SK-N-SH (cell line): ENCODE measurements at regions not wholly inside any gene's neighbourhood (a gene's known extent, or its start where the extent isn't known, plus 50 kb on each side); places are given as distances from the start of the nearest gene placed in this dataset.
A peak's percentile ranks its signal among the peaks of the same experiment; 100 is the strongest.

Source experiments
- CTCF ChIA-PET: fragments of 300-600, 350-600 bp; formaldehyde crosslinking; extraction: SDS; loops from one replicate; lab custom pipeline; 2021; lab: Yijun Ruan, JAX
- POLR2A ChIA-PET: fragments of 350-600 bp; sonication (Branson Sonifier 250); formaldehyde crosslinking; extraction: SDS; loops from one replicate; lab custom pipeline; 2020; ENCODE audit warnings: antibody characterized with exemption, inconsistent platforms; lab: Yijun Ruan, JAX
- DNase-seq: peaks from one replicate; pipeline ENCODE4 v3.0.0; 2012
- H2AFZ ChIP-seq: fragments of 200-600 bp; sonication (generic); 2 replicates; pipeline ENCODE4 v1.8.1; 2016; ENCODE audit warnings: antibody characterized with exemption, mild to moderate bottlenecking, low read depth
- H3F3A ChIP-seq: fragments of 200-600 bp; sonication (generic); replicated peaks from 2 replicates; pipeline ENCODE3; 2016; ENCODE audit warnings: antibody characterized with exemption, mild to moderate bottlenecking; ENCODE audit not compliant: insufficient read depth
- H3K27ac ChIP-seq, 2 experiments: fragments of 200-500 bp in 1 of 2; fragments of 200-600 bp in 1 of 2; sonication (Bioruptor generic) in 1 of 2; sonication (generic), shearing (Covaris generic) in 1 of 2; 2 replicates each; pipeline versions ENCODE4 v1.5.1 to v1.6.1; 2014 to 2016; ENCODE audit warnings: low read depth in 2 of 2, inconsistent platforms in 1 of 2, low read length in 1 of 2, mild to moderate bottlenecking in 1 of 2, mixed read lengths in 1 of 2
- H3K27me3 ChIP-seq: fragments of 200-600 bp; sonication (generic), shearing (Covaris generic); 2 replicates; pipeline ENCODE4 v1.6.1; 2016; ENCODE audit warnings: mixed run types; ENCODE audit not compliant: insufficient read depth
- H3K36me3 ChIP-seq, 2 experiments: fragments of 200-500 bp in 1 of 2; fragments of 200-600 bp in 1 of 2; sonication (Bioruptor generic) in 1 of 2; sonication (generic) in 1 of 2; replicated peaks in 1 of 2; 2 replicates each; pipeline versions ENCODE3 to v1.5.1; 2014 to 2016; ENCODE audit warnings: low read length in 1 of 2, mild to moderate bottlenecking in 1 of 2; ENCODE audit not compliant: insufficient read depth in 2 of 2, control insufficient read depth in 1 of 2
- H3K4me1 ChIP-seq, 2 experiments: fragments of 200-500 bp in 1 of 2; fragments of 200-600 bp in 1 of 2; sonication (Bioruptor generic) in 1 of 2; sonication (generic), shearing (Covaris generic) in 1 of 2; 2 replicates each; pipeline versions ENCODE4 v1.5.1 to v1.6.1; 2014 to 2016; ENCODE audit warnings: low read depth in 1 of 2, low read length in 1 of 2, mixed run types in 1 of 2; ENCODE audit not compliant: insufficient read depth in 2 of 2, control insufficient read depth in 1 of 2
- H3K4me2 ChIP-seq: fragments of 200-600 bp; sonication (generic), shearing (Covaris generic); 2 replicates; pipeline ENCODE4 v1.6.1; 2017; ENCODE audit warnings: mixed run types
- H3K4me3 ChIP-seq, 2 experiments: fragments of 200-500 bp in 1 of 2; fragments of 200-600 bp in 1 of 2; sonication (Bioruptor generic) in 1 of 2; sonication (generic), shearing (Covaris generic) in 1 of 2; 2 replicates each; pipeline versions ENCODE4 v1.5.1 to v1.8.1; 2014 to 2016; ENCODE audit warnings: low read depth in 2 of 2, inconsistent platforms in 1 of 2, low read length in 1 of 2, mild to moderate bottlenecking in 1 of 2, mixed read lengths in 1 of 2, moderate library complexity in 1 of 2
- H3K79me2 ChIP-seq: fragments of 200-600 bp; sonication (generic); 2 replicates; pipeline ENCODE4 v1.8.1; 2017; ENCODE audit warnings: mild to moderate bottlenecking; ENCODE audit not compliant: insufficient read depth
- H3K9ac ChIP-seq: fragments of 200-600 bp; sonication (generic); 2 replicates; pipeline ENCODE4 v1.6.1; 2017; ENCODE audit warnings: mixed run types
- H3K9me2 ChIP-seq: fragments of 200-600 bp; sonication (generic); 2 replicates; pipeline ENCODE4 v1.6.1; 2017; ENCODE audit warnings: mixed run types
- H3K9me3 ChIP-seq: fragments of 200-600 bp; sonication (generic); 2 replicates; pipeline ENCODE4 v1.6.1; 2017; ENCODE audit warnings: mixed run types, mild to moderate bottlenecking, moderate library complexity
- H4K20me1 ChIP-seq: fragments of 200-600 bp; sonication (generic); 2 replicates; pipeline ENCODE4 v1.6.1; 2017; ENCODE audit warnings: mild to moderate bottlenecking, mixed run types; ENCODE audit not compliant: insufficient read depth
- FOXM1 ChIP-seq: IDR thresholded peaks from 2 replicates; pipeline ENCODE4 v1.4.0; 2012; ENCODE audit warnings: low read depth, mild to moderate bottlenecking
- IRF3 ChIP-seq: fragments of 150-350 bp; IDR thresholded peaks from 2 replicates; pipeline ENCODE4 v1.6.1; 2016; ENCODE audit warnings: mild to moderate bottlenecking, low read depth, low read length
- JUND ChIP-seq: IDR thresholded peaks from 2 replicates; pipeline ENCODE4 v1.4.0; 2012
- NFIC ChIP-seq: IDR thresholded peaks from 2 replicates; pipeline ENCODE4 v1.4.0; 2012; ENCODE audit warnings: borderline replicate concordance
- PBX3 ChIP-seq: IDR thresholded peaks from 2 replicates; pipeline ENCODE4; 2012
- REST ChIP-seq: IDR thresholded peaks from 2 replicates; pipeline ENCODE4 v1.6.1; 2012; ENCODE audit warnings: mild to moderate bottlenecking, low read depth, low read length, moderate library complexity
- SIN3A ChIP-seq: IDR thresholded peaks from 2 replicates; pipeline ENCODE4 v1.6.1; 2012; ENCODE audit warnings: low read depth, mild to moderate bottlenecking, low read length, moderate library complexity, borderline replicate concordance
- TEAD4 ChIP-seq: IDR thresholded peaks from 2 replicates; pipeline ENCODE4 v1.4.0; 2012; ENCODE audit warnings: mild to moderate bottlenecking, borderline replicate concordance; ENCODE audit not compliant: insufficient read depth
- USF1 ChIP-seq: IDR thresholded peaks from 2 replicates; pipeline ENCODE4 v1.4.0; 2012; ENCODE audit warnings: low read depth, borderline replicate concordance
- USF2 ChIP-seq: fragments of 150-350 bp; IDR thresholded peaks from 2 replicates; pipeline ENCODE4 v1.6.1; 2017; ENCODE audit warnings: antibody characterized with exemption, low read length, low read depth, borderline replicate concordance
- YY1 ChIP-seq: IDR thresholded peaks from 2 replicates; pipeline ENCODE4 v1.4.0; 2012; ENCODE audit warnings: low read depth, mild to moderate bottlenecking
- WGBS: methylation state at CpG from one replicate; pipeline ENCODE4 v1.1.6; 2017; ENCODE audit warnings: low lambda C conversion rate; 5-methylcytosine and 5-hydroxymethylcytosine counted together

GRCh38 chr5:163658702-163659567, 153.5 kb downstream of the MAT2B start (continued):
- TF ChIP-seq REST = no peak
- TF ChIP-seq JUND = no peak
- TF ChIP-seq USF1 = no peak
- TF ChIP-seq USF2 = no peak
- no peak for TF ChIP-seq YY1
- TF ChIP-seq NFIC = no peak
- TF ChIP-seq SIN3A = no peak
- no peak for TF ChIP-seq FOXM1
- TF ChIP-seq, all 33 proteins: peak for 5

- Histone ChIP-seq H4K20me1 (no peaks in the 10 kb centered on the region), H3K9me3 (no peaks in the 10 kb centered on the region), H3K4me3 (no peak overlapping the region), H3K4me2 (no peak overlapping the region), H2AFZ (no peak overlapping the region), H3K9ac (no peak overlapping the region), H3K27ac (peak overlapping the region in 1 of 2 experiments; percentile 97; a peak in 2 of 4 replicates), H3K4me1 (peaks cover 0 to 22% of the 10 kb centered on the region in 2 experiments; a peak in 2 of 4 replicates), H3K9me2 (no peaks in the 10 kb centered on the region), H3K36me3 (no peaks in the 10 kb centered on the region), H3F3A (no peaks in the 10 kb centered on the region), H3K27me3 (no peaks in the 10 kb centered on the region), H3K79me2 (no peaks in the 10 kb centered on the region)
- WGBS = 20% methylated on average over 3 of the region's 3 CpGs
- DNase-seq = peak; percentile 14
- CTCF ChIA-PET = interaction anchor here (1.1 to 1.8 kb wide), 3 partner anchors 20 to 845 kb away, joined by 3 to 6 read pairs (median 4); no protein-coding TSS in a partner anchor
- TF ChIP-seq PBX3 = no peak
- TF ChIP-seq TEAD4 = no peak
- TF ChIP-seq REST = no peak
- TF ChIP-seq IRF3 = no peak
- POLR2A ChIA-PET = no interaction called here
These were observed 154.1 kb downstream of the MAT2B start for GRCh38 chr5:163659568-163659902.
